ENCODE measurements at regions not wholly inside any gene's neighbourhood (a gene's known extent, or its start where the extent isn't known, plus 50 kb on each side); places are given as distances from the start of the nearest gene placed in this dataset.

GRCh38 chr2:61759718-61760117 is 94.1 kb downstream of the FAM161A start:
- WGBS, 2 donors = 82 to 85% methylated on average over 2 of the region's 2 CpGs
- Histone ChIP-seq H3K4me3 (no peak overlapping the region), H3K36me3 (no peaks in the 10 kb centered on the region), H3K27ac (no peak overlapping the region), H3K4me1 (peaks cover 0 to 13% (median 7%) of the 10 kb centered on the region in 9 donors), H3K27me3 (no peaks in the 10 kb centered on the region), H3K9me3 (peaks cover 0 to 7% (median 0%) of the 10 kb centered on the region in 11 donors)
- intact Hi-C loops (cut with DNase I) = loop anchor here in 7 of 10 donors (5.0 to 10.0 kb wide), 6 partner anchors 65 to 287 kb away; partner anchors contain the start of genes XPO1 (in 4 of the 7) and USP34 (in 1 of the 7)
- ATAC-seq = no peak
- no peak for TF ChIP-seq CTCF (IDR thresholded peaks at IDR 0.05)
- no peak for DNase-seq

- peaks cover 0 to 9% (median 5%) of the 10 kb centered on the region in 9 donors for H3K4me1 ChIP-seq
- H3K27ac ChIP-seq = no peak overlapping the region
- H3K9me3 ChIP-seq = peaks cover 0 to 13% (median under 1%) of the 10 kb centered on the region in 11 donors
- 85 to 87% methylated on average over 4 of the region's 4 CpGs for WGBS, 2 donors
- ATAC-seq (no peak), DNase-seq (no peak)
- intact Hi-C loops (cut with DNase I) = no loop called here
- no peak overlapping the region for H3K4me3 ChIP-seq
- no peak for TF ChIP-seq CTCF (IDR thresholded peaks at IDR 0.05)
- H3K27me3 ChIP-seq = no peaks in the 10 kb centered on the region
- H3K36me3 ChIP-seq = no peaks in the 10 kb centered on the region
Observed at GRCh38 chr2:61759005-61759404, 94.9 kb downstream of the FAM161A start.

DNA sequence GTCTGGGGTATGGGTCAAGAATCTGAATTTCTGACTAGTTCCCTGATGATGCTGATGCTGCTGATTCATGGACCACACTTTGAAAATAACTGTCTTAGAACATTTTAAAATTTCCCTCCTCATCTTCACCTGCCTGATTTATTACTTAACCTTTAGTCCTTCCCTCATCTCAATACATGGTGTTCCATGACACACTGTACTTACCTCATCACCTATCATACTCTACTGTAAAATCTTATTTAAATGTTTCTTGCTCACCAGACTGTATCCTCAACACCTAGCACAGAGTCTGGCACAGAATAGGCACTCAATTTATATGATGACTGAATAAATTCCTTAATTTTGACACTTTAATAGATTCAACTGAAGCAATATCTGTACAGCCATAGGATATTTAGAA is 95.7 kb downstream of the FAM161A start:
- peaks cover 0 to 5% (median 4%) of the 10 kb centered on the region in 9 donors for H3K4me1 ChIP-seq
- no peak overlapping the region for H3K4me3 ChIP-seq
- TF ChIP-seq CTCF (IDR thresholded peaks at IDR 0.05) = no peak
- peaks cover 0 to 20% (median 8%) of the 10 kb centered on the region in 11 donors for H3K9me3 ChIP-seq
- ATAC-seq (no peak), DNase-seq (no peak)
- H3K27me3 ChIP-seq = no peaks in the 10 kb centered on the region
- no peaks in the 10 kb centered on the region for H3K36me3 ChIP-seq
- intact Hi-C loops (cut with DNase I) = no loop called here
- no peak overlapping the region for H3K27ac ChIP-seq

DNA sequence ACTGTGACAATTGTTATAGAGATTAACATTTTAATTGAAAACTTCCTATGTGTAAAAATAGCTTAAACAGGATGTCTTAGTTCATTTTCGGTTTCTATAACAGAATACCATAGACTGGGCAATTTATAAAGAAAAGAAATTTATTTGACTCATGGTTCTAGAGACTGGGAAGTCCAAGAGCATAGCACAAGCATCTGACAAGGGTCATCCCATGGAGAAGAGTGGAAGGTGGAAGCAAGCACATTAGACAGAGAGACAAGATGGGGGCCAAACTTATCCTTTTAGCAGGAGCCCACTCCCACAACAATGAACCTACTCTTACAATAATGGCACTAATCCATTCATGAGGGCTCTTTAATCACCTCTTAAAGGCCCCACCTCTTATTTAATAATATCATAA is 100.3 kb downstream of the FAM161A start:
- no peak for DNase-seq
- H3K27ac ChIP-seq = no peak overlapping the region
- WGBS, 2 donors = 31 to 53% methylated on average over 1 of the region's 1 CpG
- no peak for ATAC-seq
- no peak for TF ChIP-seq CTCF (IDR thresholded peaks at IDR 0.05)
- H3K27me3 ChIP-seq = no peaks in the 10 kb centered on the region
- no peak overlapping the region for H3K4me3 ChIP-seq
- H3K4me1 ChIP-seq = peaks cover 0 to 6% (median 0%) of the 10 kb centered on the region in 9 donors
- intact Hi-C loops (cut with DNase I) = no loop called here
- H3K9me3 ChIP-seq = peaks cover 0 to 24% (median 8%) of the 10 kb centered on the region in 11 donors
- H3K36me3 ChIP-seq = no peaks in the 10 kb centered on the region

Data from heart right ventricle (tissue), 16 donors.